ENCODE measurements at regions not wholly inside any gene's neighbourhood (a gene's known extent, or its start where the extent isn't known, plus 50 kb on each side); places are given as distances from the start of the nearest gene placed in this dataset.

DNA sequence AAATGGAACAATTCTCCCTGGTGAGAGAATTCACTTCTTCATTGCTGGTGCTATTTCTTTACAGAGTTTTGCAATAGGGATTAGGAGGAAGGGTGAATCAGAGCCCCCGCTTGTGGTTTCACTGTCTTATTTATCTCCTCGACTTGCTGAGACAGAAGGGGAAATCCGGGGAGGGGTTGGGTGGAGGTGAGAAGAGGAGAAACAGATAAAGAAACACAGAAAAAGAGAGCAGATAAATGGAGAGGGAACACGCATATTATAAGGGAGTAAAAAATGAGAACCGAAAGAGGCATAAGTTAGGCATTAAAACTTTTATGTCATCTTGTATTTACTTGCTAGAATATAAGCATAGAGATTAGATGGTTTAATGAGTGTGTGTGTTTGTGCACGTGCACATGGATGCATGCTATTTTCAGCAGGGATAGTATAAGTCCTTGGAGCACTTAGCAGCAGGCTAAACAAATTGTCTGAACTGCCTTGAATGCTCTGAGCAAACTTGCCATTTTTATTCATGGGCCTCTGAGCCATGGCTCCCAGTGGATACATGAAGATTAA is 105.0 kb downstream of the OLIG3 start (continued):
- TF ChIP-seq CHD2 (IDR thresholded peaks at IDR 0.05; ENCODE audit: borderline replicate concordance, low read depth, low read length) (peak; percentile 40; the same call in 1 of the 2 replicates), RELA (IDR thresholded peaks at IDR 0.05; ENCODE audit: borderline replicate concordance, partially characterized antibody) (no peak), SRF (IDR thresholded peaks at IDR 0.05; ENCODE audit: low read depth in 2 of 2, low read length in 2 of 2) (no peak), SP1 (IDR thresholded peaks at IDR 0.05; ENCODE audit: low read depth, low read length) (no peak), ZNF24 (IDR thresholded peaks at IDR 0.05) (peak; percentile 84), KLF5 (IDR thresholded peaks at IDR 0.05; ENCODE audit: partially characterized antibody) (no peak), RUNX3 (IDR thresholded peaks at IDR 0.05; ENCODE audit: low read length) (peak; percentile 90), YBX1 (IDR thresholded peaks at IDR 0.05) (no peak), IKZF1 (conservative IDR thresholded peaks at IDR 0.05) (peak; percentile 78), BHLHE40 (IDR thresholded peaks at IDR 0.05; ENCODE audit: borderline replicate concordance in 1 of 2, low read depth in 2 of 2, low read length in 1 of 2) (peak; percentile 93 to 96), BMI1 (IDR thresholded peaks at IDR 0.05; ENCODE audit: borderline replicate concordance) (peak; percentile 50; the same call in 1 of the 2 replicates), DPF2 (IDR thresholded peaks at IDR 0.05) (peak; percentile 57), CBFB (IDR thresholded peaks at IDR 0.05; ENCODE audit: low read depth) (0 out of 2 replicates have a peak, but pooled peaks have one; percentile 45), POLR2AphosphoS5 (IDR thresholded peaks at IDR 0.05; ENCODE audit: low read length) (no peak), JUNB (IDR thresholded peaks at IDR 0.05) (no peak), RCOR1 (conservative IDR thresholded peaks at IDR 0.05; ENCODE audit: low read depth, low read length) (peak; percentile 63; the same call in 1 of the 2 replicates), ZSCAN29 (IDR thresholded peaks at IDR 0.05) (no peak), ZNF217 (IDR thresholded peaks at IDR 0.05) (peak; percentile 53; the same call in 1 of the 2 replicates)
- TF ChIP-seq, protein P1, sequence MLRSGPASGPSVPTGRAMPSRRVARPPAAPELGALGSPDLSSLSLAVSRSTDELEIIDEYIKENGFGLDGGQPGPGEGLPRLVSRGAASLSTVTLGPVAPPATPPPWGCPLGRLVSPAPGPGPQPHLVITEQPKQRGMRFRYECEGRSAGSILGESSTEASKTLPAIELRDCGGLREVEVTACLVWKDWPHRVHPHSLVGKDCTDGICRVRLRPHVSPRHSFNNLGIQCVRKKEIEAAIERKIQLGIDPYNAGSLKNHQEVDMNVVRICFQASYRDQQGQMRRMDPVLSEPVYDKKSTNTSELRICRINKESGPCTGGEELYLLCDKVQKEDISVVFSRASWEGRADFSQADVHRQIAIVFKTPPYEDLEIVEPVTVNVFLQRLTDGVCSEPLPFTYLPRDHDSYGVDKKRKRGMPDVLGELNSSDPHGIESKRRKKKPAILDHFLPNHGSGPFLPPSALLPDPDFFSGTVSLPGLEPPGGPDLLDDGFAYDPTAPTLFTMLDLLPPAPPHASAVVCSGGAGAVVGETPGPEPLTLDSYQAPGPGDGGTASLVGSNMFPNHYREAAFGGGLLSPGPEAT (IDR thresholded peaks at IDR 0.05; ENCODE audit: low read depth) = peak; percentile 96
- TF ChIP-seq, protein P2, sequence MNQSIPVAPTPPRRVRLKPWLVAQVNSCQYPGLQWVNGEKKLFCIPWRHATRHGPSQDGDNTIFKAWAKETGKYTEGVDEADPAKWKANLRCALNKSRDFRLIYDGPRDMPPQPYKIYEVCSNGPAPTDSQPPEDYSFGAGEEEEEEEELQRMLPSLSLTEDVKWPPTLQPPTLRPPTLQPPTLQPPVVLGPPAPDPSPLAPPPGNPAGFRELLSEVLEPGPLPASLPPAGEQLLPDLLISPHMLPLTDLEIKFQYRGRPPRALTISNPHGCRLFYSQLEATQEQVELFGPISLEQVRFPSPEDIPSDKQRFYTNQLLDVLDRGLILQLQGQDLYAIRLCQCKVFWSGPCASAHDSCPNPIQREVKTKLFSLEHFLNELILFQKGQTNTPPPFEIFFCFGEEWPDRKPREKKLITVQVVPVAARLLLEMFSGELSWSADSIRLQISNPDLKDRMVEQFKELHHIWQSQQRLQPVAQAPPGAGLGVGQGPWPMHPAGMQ (IDR thresholded peaks at IDR 0.05; ENCODE audit: borderline replicate concordance) = no peak
- TF ChIP-seq, protein P3, sequence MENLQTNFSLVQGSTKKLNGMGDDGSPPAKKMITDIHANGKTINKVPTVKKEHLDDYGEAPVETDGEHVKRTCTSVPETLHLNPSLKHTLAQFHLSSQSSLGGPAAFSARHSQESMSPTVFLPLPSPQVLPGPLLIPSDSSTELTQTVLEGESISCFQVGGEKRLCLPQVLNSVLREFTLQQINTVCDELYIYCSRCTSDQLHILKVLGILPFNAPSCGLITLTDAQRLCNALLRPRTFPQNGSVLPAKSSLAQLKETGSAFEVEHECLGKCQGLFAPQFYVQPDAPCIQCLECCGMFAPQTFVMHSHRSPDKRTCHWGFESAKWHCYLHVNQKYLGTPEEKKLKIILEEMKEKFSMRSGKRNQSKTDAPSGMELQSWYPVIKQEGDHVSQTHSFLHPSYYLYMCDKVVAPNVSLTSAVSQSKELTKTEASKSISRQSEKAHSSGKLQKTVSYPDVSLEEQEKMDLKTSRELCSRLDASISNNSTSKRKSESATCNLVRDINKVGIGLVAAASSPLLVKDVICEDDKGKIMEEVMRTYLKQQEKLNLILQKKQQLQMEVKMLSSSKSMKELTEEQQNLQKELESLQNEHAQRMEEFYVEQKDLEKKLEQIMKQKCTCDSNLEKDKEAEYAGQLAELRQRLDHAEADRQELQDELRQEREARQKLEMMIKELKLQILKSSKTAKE (IDR thresholded peaks at IDR 0.05; ENCODE audit: low read depth, poor library complexity, severe bottlenecking) = peak; percentile 39
- TF ChIP-seq, protein P4, sequence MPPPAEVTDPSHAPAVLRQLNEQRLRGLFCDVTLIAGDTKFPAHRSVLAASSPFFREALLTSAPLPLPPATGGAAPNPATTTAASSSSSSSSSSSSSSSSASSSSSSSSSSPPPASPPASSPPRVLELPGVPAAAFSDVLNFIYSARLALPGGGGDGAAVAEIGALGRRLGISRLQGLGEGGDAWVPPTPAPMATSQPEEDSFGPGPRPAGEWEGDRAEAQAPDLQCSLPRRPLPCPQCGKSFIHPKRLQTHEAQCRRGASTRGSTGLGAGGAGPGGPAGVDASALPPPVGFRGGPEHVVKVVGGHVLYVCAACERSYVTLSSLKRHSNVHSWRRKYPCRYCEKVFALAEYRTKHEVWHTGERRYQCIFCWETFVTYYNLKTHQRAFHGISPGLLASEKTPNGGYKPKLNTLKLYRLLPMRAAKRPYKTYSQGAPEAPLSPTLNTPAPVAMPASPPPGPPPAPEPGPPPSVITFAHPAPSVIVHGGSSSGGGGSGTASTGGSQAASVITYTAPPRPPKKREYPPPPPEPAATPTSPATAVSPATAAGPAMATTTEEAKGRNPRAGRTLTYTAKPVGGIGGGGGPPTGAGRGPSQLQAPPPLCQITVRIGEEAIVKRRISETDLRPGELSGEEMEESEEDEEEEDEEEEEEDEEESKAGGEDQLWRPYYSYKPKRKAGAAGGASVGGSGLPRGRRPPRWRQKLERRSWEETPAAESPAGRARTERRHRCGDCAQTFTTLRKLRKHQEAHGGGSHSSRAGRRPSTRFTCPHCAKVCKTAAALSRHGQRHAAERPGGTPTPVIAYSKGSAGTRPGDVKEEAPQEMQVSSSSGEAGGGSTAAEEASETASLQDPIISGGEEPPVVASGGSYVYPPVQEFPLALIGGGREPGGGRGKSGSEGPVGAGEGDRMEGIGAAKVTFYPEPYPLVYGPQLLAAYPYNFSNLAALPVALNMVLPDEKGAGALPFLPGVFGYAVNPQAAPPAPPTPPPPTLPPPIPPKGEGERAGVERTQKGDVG (CRISPR knock-in tag; IDR thresholded peaks at IDR 0.05) = no peak
- TF ChIP-seq, protein P5, sequence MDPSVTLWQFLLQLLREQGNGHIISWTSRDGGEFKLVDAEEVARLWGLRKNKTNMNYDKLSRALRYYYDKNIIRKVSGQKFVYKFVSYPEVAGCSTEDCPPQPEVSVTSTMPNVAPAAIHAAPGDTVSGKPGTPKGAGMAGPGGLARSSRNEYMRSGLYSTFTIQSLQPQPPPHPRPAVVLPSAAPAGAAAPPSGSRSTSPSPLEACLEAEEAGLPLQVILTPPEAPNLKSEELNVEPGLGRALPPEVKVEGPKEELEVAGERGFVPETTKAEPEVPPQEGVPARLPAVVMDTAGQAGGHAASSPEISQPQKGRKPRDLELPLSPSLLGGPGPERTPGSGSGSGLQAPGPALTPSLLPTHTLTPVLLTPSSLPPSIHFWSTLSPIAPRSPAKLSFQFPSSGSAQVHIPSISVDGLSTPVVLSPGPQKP (IDR thresholded peaks at IDR 0.05; ENCODE audit: low read depth, low read length) = no peak

Measured in GM12878 (cell line).